VCaP (cell line): ENCODE measurements at regions not wholly inside any gene's neighbourhood (a gene's known extent, or its start where the extent isn't known, plus 50 kb on each side); places are given as distances from the start of the nearest gene placed in this dataset.

Source experiments
- H3K27ac ChIP-seq: fragments of 450-650 bp; 2 replicates; pipeline ENCODE4 v1.5.1; 2017
- CTCF ChIP-seq: fragments of 450-650 bp; conservative IDR thresholded peaks from 2 replicates; pipeline ENCODE4 v1.5.1; 2017; ENCODE audit warnings: mild to moderate bottlenecking, moderate library complexity

GRCh38 chr18:51287818-51288508, 90.5 kb upstream of the MEX3C start:
- no peak for TF ChIP-seq CTCF
- no peak overlapping the region for H3K27ac ChIP-seq

- no peak for TF ChIP-seq CTCF
These were observed 91.1 kb upstream of the MEX3C start for GRCh38 chr18:51288582-51288981.

GRCh38 chr18:51290860-51291259, 93.4 kb upstream of the MEX3C start:
- no peak for TF ChIP-seq CTCF
- no peak overlapping the region for H3K27ac ChIP-seq

More at GRCh38 chr18:51288582-51288981, 91.1 kb upstream of the MEX3C start:
- H3K27ac ChIP-seq, result no peak overlapping the region

GRCh38 chr18:51300912-51301311, 103.4 kb upstream of the MEX3C start:
- H3K27ac ChIP-seq, result no peak overlapping the region
- no peak for TF ChIP-seq CTCF

- TF ChIP-seq CTCF, result no peak
- no peak overlapping the region for H3K27ac ChIP-seq
These were observed 103.9 kb upstream of the MEX3C start for GRCh38 chr18:51301376-51301775.

GRCh38 chr18:51316677-51317076, 119.2 kb upstream of the MEX3C start:
- TF ChIP-seq CTCF, result no peak
- no peak overlapping the region for H3K27ac ChIP-seq

GRCh38 chr18:51321696-51322095, 124.2 kb upstream of the MEX3C start:
- TF ChIP-seq CTCF, result no peak
- no peak overlapping the region for H3K27ac ChIP-seq
